B cell (primary cell): ENCODE measurements at regions not wholly inside any gene's neighbourhood (a gene's known extent, or its start where the extent isn't known, plus 50 kb on each side); places are given as distances from the start of the nearest gene placed in this dataset.

Source experiments
- ATAC-seq: fragments of 200-7000 bp; cut with Tn5 transposase; one replicate; pipeline ENCODE4 v1.10.0; 2021; ENCODE audit warnings: low read depth, mild to moderate bottlenecking, moderate number of reproducible peaks, moderate library complexity
- CTCF ChIA-PET: fragments of 350-600 bp; sonication (Branson Sonifier 250); formaldehyde crosslinking; loops from one replicate; lab custom pipeline; 2021; ENCODE audit warnings: antibody characterized with exemption, inconsistent platforms; lab: Charles Lee
- POLR2A ChIA-PET: fragments of 350-600 bp; sonication (Branson Sonifier 250); formaldehyde crosslinking; loops from one replicate; lab custom pipeline; 2021; ENCODE audit warnings: antibody characterized with exemption; lab: Charles Lee
- DNase-seq: peaks from one replicate; pipeline ENCODE4 v3.0.0; 2013
- H2AFZ ChIP-seq: 2 replicates; pipeline ENCODE4 v1.6.1; 2012; ENCODE audit warnings: mild to moderate bottlenecking, low read depth, low read length; ENCODE audit not compliant: insufficient read depth, poor library complexity, severe bottlenecking
- H3K27ac ChIP-seq, 2 donors: 1 replicate in 1 of 2; 2 replicates in 1 of 2; pipeline ENCODE4 v1.5.1; 2012 to 2013; ENCODE audit warnings: low read length in 2 of 2, mild to moderate bottlenecking in 2 of 2, moderate library complexity in 1 of 2
- H3K27me3 ChIP-seq, 4 experiments: fragments of 200-600 bp in 1 of 4; sonication (generic) in 1 of 4; replicated peaks in 1 of 4; 1 replicate in 2 of 4; 2 replicates in 2 of 4; pipeline versions ENCODE4 v1.6.1 to v1.7.0; 2013 to 2016; ENCODE audit warnings: low read length in 3 of 4, mild to moderate bottlenecking in 2 of 4, mixed read lengths in 1 of 4, moderate library complexity in 1 of 4; ENCODE audit not compliant: insufficient read depth in 4 of 4, control insufficient read depth in 3 of 4; ENCODE audit errors: control extremely low read depth in 1 of 4
- H3K36me3 ChIP-seq, 2 experiments: replicated peaks in 1 of 2; 1 replicate in 1 of 2; 2 replicates in 1 of 2; pipeline versions ENCODE4 v1.6.1 to v1.7.1; 2013; ENCODE audit warnings: low read length in 1 of 2; ENCODE audit not compliant: insufficient read depth in 2 of 2, control insufficient read depth in 1 of 2; ENCODE audit errors: control extremely low read depth in 1 of 2, extremely low read depth in 1 of 2
- H3K4me1 ChIP-seq, 2 donors: fragments of 200-600 bp in 1 of 2; sonication (generic) in 1 of 2; 1 replicate in 1 of 2; 2 replicates in 1 of 2; pipeline versions ENCODE4 v1.5.1 to v1.6.1; 2013 to 2017; ENCODE audit warnings: low read length in 2 of 2; ENCODE audit not compliant: control insufficient read depth in 2 of 2, insufficient read depth in 2 of 2
- H3K4me2 ChIP-seq: replicated peaks from 2 replicates; pipeline ENCODE3; 2012; ENCODE audit warnings: mild to moderate bottlenecking, low read depth, low read length; ENCODE audit not compliant: poor library complexity, severe bottlenecking
- H3K4me3 ChIP-seq, 5 experiments: fragments of 200-600 bp in 1 of 5; sonication (generic) in 1 of 5; 1 replicate in 3 of 5; 2 replicates in 2 of 5; pipeline versions ENCODE4 v1.5.1 to v1.7.0; 2011 to 2016; ENCODE audit warnings: low read length in 4 of 5, mild to moderate bottlenecking in 4 of 5, low read depth in 2 of 5, control low read depth in 1 of 5, moderate library complexity in 1 of 5; ENCODE audit not compliant: insufficient read depth in 1 of 5; ENCODE audit errors: control extremely low read depth in 1 of 5, extremely low read depth in 1 of 5
- H3K79me2 ChIP-seq: fragments of 200-600 bp; sonication (generic); one replicate; pipeline ENCODE4 v1.6.0; 2016; ENCODE audit warnings: low read length; ENCODE audit not compliant: control insufficient read depth, insufficient read depth
- H3K9ac ChIP-seq: fragments of 200-600 bp; sonication (generic); 2 replicates; pipeline ENCODE4 v1.6.1; 2017; ENCODE audit warnings: mild to moderate bottlenecking, low read length, moderate library complexity
- H3K9me3 ChIP-seq, 3 donors: one replicate each; pipeline versions ENCODE4 v1.6.1 to v1.7.1; 2013; ENCODE audit warnings: low read length in 2 of 3; ENCODE audit not compliant: control insufficient read depth in 2 of 3, insufficient read depth in 1 of 3; ENCODE audit errors: control extremely low read depth in 1 of 3
- H4K20me1 ChIP-seq: 2 replicates; pipeline ENCODE4 v1.6.0; 2012; ENCODE audit warnings: mild to moderate bottlenecking, low read length; ENCODE audit not compliant: insufficient read depth, control insufficient read depth, poor library complexity, severe bottlenecking
- H3K27ac Mint-ChIP-seq: one replicate; pipeline ENCODE4 v1.8.0; 2021; ENCODE audit warnings: mixed read lengths
- H3K27me3 Mint-ChIP-seq: one replicate; pipeline ENCODE4 v1.8.0; 2021; ENCODE audit warnings: mixed read lengths
- H3K4me1 Mint-ChIP-seq: one replicate; pipeline ENCODE4 v1.8.0; 2021; ENCODE audit warnings: mixed read lengths
- H3K4me3 Mint-ChIP-seq: one replicate; pipeline ENCODE4 v1.8.0; 2021; ENCODE audit warnings: mixed read lengths
- H3K9me3 Mint-ChIP-seq: one replicate; pipeline ENCODE4 v1.8.0; 2022; ENCODE audit warnings: mixed read lengths; ENCODE audit not compliant: insufficient read depth
- CTCF ChIP-seq: fragments of 200-600 bp; IDR thresholded peaks from one replicate; pipeline ENCODE4 v1.8.0; 2022; ENCODE audit warnings: antibody characterized with exemption, mild to moderate bottlenecking
- EZH2 ChIP-seq: IDR thresholded peaks from 2 replicates; pipeline ENCODE4 v1.6.1; 2012; ENCODE audit warnings: borderline replicate concordance, low read depth, mild to moderate bottlenecking, moderate library complexity, low read length; ENCODE audit not compliant: insufficient read depth, poor library complexity, severe bottlenecking
- WGBS: methylation state at CpG from one replicate; pipeline ENCODE4 v1.1.5; 2013; ENCODE audit warnings: missing lambda C conversion rate; ENCODE audit not compliant: insufficient coverage; 5-methylcytosine and 5-hydroxymethylcytosine counted together
- intact Hi-C: fragments of 100-400 bp; cut with micrococcal nuclease; formaldehyde crosslinking; loops from one replicate; pipeline ENCODE4 v1.10.0; 2022

DNA sequence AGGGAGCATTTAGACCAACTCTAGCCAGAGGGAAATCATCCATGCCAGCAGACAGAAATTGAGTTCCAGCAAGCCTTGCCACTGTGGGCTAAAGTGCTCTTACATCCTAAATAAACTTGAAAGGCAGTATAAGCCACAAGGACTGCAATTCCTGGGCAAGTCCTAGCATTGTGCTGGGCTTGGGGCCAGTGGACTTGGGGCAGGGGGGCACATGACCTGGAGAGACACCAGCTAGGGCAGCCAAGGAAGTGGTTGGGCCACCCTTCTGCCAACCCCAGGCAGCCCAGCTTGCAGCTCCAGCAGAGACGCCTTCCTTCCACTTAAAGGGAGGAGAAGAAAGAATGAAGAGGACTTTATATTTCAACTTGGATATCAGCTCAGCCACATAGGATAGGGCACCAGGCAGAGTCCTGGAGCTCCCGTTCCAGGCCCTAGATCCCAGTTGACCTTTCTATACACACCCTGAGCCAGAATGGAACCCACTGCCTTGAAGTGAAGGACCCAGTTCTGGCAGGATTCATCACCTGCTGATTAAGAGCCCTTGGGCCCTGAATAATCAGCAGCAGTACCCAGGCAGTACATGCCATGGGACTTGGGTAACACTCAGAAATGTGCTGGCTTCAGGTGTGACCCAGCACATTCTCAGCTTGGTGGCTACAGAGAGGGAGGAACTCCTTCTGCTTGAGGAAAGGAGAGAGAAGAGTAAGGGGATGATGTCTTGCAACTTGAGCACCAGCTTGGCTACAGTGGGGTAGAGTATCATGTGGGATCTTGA, 153.0 kb downstream of the GNAI1 start:
- Histone ChIP-seq H3K79me2 (no peaks in the 10 kb centered on the region), H3K4me2 (no peak overlapping the region), H3K27ac (no peak overlapping the region), H3K9me3 (peaks cover 0 to 12% (median 0%) of the 10 kb centered on the region in 3 donors), H3K4me1 (no peaks in the 10 kb centered on the region), H3K27me3 (no peaks in the 10 kb centered on the region), H4K20me1 (no peaks in the 10 kb centered on the region), H3K36me3 (no peaks in the 10 kb centered on the region), H2AFZ (no peak overlapping the region), H3K4me3 (no peak overlapping the region), H3K9ac (no peak overlapping the region)
- CTCF ChIA-PET: no interaction called here
- no peak overlapping the region for H3K27ac Mint-ChIP-seq
- 100% methylated on average over 1 of the region's 2 CpGs for WGBS
- DNase-seq (no peak), ATAC-seq (no peak)
- POLR2A ChIA-PET: no interaction called here
- TF ChIP-seq EZH2 (no peak), CTCF (no peak)
- intact Hi-C loops: no loop called here
- H3K4me3 Mint-ChIP-seq: no peak overlapping the region
- no peaks in the 10 kb centered on the region for H3K4me1 Mint-ChIP-seq
- no peaks in the 10 kb centered on the region for H3K27me3 Mint-ChIP-seq
- no peaks in the 10 kb centered on the region for H3K9me3 Mint-ChIP-seq

DNA sequence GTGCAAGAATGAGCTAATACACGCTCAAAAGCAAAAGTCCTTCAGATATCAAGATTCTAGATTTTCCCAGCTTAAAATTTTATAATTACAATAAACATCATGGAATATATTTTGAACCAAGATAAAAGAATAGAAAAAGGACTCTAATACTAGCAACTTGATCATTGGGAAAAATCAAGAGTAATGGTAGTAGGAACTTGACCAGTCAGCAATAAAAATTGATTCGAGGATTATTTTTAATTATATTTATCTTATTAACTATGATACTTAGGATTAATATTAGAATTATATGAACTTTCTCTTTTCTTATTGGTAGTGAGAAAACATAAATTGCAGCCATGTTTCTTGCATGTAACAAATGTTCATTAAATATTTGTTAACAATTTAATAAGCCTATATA, 152.0 kb downstream of the GNAI1 start:
- CTCF ChIA-PET: no interaction called here
- Histone ChIP-seq H3K27ac (no peak overlapping the region), H3K4me3 (no peak overlapping the region), H4K20me1 (no peaks in the 10 kb centered on the region), H3K4me2 (no peak overlapping the region), H3K4me1 (no peaks in the 10 kb centered on the region), H3K9me3 (peaks cover 0 to 10% (median 0%) of the 10 kb centered on the region in 3 donors), H2AFZ (no peak overlapping the region), H3K9ac (no peak overlapping the region), H3K79me2 (no peaks in the 10 kb centered on the region), H3K27me3 (no peaks in the 10 kb centered on the region), H3K36me3 (no peaks in the 10 kb centered on the region)
- H3K4me1 Mint-ChIP-seq: no peaks in the 10 kb centered on the region
- no CpG with 5 or more reads among the region's 2 CpGs for WGBS
- H3K27ac Mint-ChIP-seq: no peak overlapping the region
- no peak for ATAC-seq
- intact Hi-C loops: no loop called here
- H3K4me3 Mint-ChIP-seq: no peak overlapping the region
- POLR2A ChIA-PET: no interaction called here
- TF ChIP-seq CTCF (no peak), EZH2 (no peak)
- H3K9me3 Mint-ChIP-seq: no peaks in the 10 kb centered on the region
- H3K27me3 Mint-ChIP-seq: no peaks in the 10 kb centered on the region
- DNase-seq: no peak
